Gastrocnemius medialis (tissue), 4 donors: ENCODE measurements at regions not wholly inside any gene's neighbourhood (a gene's known extent, or its start where the extent isn't known, plus 50 kb on each side); places are given as distances from the start of the nearest gene placed in this dataset.

Experiments
- POLR2A ChIP-seq, 2 donors: fragments of 450-650 bp; IDR thresholded peaks; one replicate each; pipeline ENCODE4 v1.6.1; 2017; ENCODE audit warnings: antibody characterized with exemption in 2 of 2, mild to moderate bottlenecking in 2 of 2, moderate library complexity in 2 of 2
- TF ChIP-seq, protein P1 (sequence below), 5 experiments: fragments of 450-650 bp in 3 of 5; fragments of 200-600 bp in 2 of 5; sonication (generic) in 2 of 5; IDR thresholded peaks in 4 of 5; conservative IDR thresholded peaks in 1 of 5; 1 replicate in 4 of 5; 2 replicates in 1 of 5; pipeline ENCODE4 v1.5.1; 2016 to 2019; ENCODE audit warnings: antibody characterized with exemption in 5 of 5, mild to moderate bottlenecking in 3 of 5, moderate library complexity in 3 of 5

DNA sequence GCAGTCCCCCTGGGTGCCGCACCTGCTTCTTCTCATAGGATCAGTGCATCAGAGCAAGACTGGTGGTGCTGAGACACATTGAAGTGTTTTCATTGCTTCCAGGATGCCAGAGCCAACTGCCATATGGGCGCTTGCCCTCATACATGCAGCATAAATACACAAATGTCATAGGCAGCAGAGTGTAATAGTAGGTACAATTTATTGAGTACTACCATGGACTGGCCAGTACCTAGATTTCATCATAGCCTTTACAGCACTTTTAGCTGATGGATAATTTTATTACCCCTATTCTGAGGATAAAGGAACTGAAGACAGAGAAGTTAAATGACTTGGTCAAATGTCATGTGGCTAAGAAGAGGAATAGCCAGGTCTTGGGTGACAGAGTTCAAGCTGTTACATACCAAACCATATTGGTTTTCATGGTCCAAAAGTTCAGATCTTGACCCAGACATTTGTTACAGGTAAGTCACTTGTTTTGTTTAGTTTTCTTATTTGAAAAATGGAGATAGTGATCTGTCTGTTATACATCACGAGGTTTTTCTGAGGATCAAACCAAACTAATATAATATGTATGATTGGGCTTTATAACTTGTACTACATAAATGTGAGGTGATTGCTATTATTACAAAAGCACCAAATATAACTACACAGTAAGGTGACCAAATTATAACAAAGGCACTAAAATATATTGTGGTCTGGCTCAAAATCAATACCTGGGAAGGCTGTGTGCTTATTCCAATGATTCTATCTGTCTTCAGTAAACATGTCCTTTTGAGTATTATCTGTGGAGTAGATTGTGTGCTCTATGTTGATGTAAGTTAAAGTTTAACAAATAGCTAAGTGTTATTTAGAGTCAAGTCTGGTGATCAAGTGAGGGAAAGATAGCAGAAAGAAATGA is 151.9 kb upstream of the CYRIA start:
- TF ChIP-seq, protein P1, sequence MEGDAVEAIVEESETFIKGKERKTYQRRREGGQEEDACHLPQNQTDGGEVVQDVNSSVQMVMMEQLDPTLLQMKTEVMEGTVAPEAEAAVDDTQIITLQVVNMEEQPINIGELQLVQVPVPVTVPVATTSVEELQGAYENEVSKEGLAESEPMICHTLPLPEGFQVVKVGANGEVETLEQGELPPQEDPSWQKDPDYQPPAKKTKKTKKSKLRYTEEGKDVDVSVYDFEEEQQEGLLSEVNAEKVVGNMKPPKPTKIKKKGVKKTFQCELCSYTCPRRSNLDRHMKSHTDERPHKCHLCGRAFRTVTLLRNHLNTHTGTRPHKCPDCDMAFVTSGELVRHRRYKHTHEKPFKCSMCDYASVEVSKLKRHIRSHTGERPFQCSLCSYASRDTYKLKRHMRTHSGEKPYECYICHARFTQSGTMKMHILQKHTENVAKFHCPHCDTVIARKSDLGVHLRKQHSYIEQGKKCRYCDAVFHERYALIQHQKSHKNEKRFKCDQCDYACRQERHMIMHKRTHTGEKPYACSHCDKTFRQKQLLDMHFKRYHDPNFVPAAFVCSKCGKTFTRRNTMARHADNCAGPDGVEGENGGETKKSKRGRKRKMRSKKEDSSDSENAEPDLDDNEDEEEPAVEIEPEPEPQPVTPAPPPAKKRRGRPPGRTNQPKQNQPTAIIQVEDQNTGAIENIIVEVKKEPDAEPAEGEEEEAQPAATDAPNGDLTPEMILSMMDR (IDR thresholded peaks at IDR 0.05 in 4 of 5, conservative IDR thresholded peaks at IDR 0.05 in 1 of 5): no peak
- no peak for TF ChIP-seq POLR2A (IDR thresholded peaks at IDR 0.05)
